Ovary (tissue), 7 donors: ENCODE measurements at regions not wholly inside any gene's neighbourhood (a gene's known extent, or its start where the extent isn't known, plus 50 kb on each side); places are given as distances from the start of the nearest gene placed in this dataset.

Experiments
- DNase-seq, 5 donors: peaks; one replicate each; pipeline ENCODE4 v3.0.0-alpha.2; 2019 to 2020
- H3K27ac ChIP-seq, 2 donors: fragments of 200-600 bp; one replicate each; pipeline versions ENCODE4 v1.5.1 to v1.8.0; 2019 to 2022
- H3K27me3 ChIP-seq: fragments of 200-600 bp; one replicate; pipeline ENCODE4 v1.8.0; 2022
- H3K36me3 ChIP-seq: fragments of 200-600 bp; sonication (generic); one replicate; pipeline ENCODE4 v1.5.1; 2019
- H3K4me1 ChIP-seq: one replicate; pipeline ENCODE4 v1.8.1; 2013; ENCODE audit warnings: mild to moderate bottlenecking, moderate library complexity; ENCODE audit not compliant: insufficient read depth
- H3K4me3 ChIP-seq: fragments of 200-600 bp; sonication (generic); one replicate; pipeline ENCODE4 v1.5.1; 2017
- H3K9me3 ChIP-seq, 2 donors: fragments of 200-600 bp in 1 of 2; sonication (generic) in 1 of 2; one replicate each; pipeline versions ENCODE4 v1.5.1 to v1.8.1; 2013 to 2019; ENCODE audit warnings: mild to moderate bottlenecking in 1 of 2, moderate library complexity in 1 of 2
- CTCF ChIP-seq, 3 donors: fragments of 450-650 bp in 2 of 3; fragments of 200-600 bp in 1 of 3; IDR thresholded peaks; one replicate each; pipeline versions ENCODE4 v1.5.1 to v1.8.0; 2016 to 2022; ENCODE audit warnings: antibody characterized with exemption in 3 of 3, mild to moderate bottlenecking in 1 of 3
- EP300 ChIP-seq: sonication (generic); formaldehyde crosslinking; IDR thresholded peaks from one replicate; pipeline ENCODE4 v1.6.1; 2017; ENCODE audit warnings: antibody characterized with exemption
- POLR2A ChIP-seq: fragments of 450-650 bp; IDR thresholded peaks from one replicate; pipeline ENCODE4 v1.6.1; 2017; ENCODE audit warnings: antibody characterized with exemption, mild to moderate bottlenecking, moderate library complexity
- WGBS, 3 donors: extraction: QIAGEN DNeasy Blood & Tissue Kit in 1 of 3; methylation state at CpG; one replicate each; pipeline versions ENCODE4 v1.1.5 to v1.1.7; 2013 to 2017; 5-methylcytosine and 5-hydroxymethylcytosine counted together
- intact Hi-C, 4 donors: fragments of 100-400 bp; cut with DNase I; formaldehyde crosslinking; loops; one replicate each; pipeline versions ENCODE4 v1.11.0 to v1.15.1; 2022 to 2023
- donor health status: DM: no; HTN: no; CAD: no; lungs with moderate emphysema.
- donor health status: DM: no; HTN: no; CAD: no.
- donor health status: Bipolar disorder and iron deficiency.
- donor health status: DM: no; HTN: no; CAD: no.
- donor health status: DM: yes; HTN: yes; CAD: no.

- H3K27ac ChIP-seq: no peak overlapping the region
- H3K27me3 ChIP-seq: no peaks in the 10 kb centered on the region
- intact Hi-C loops: no loop called here
- no peak for DNase-seq
- H3K9me3 ChIP-seq: no peaks in the 10 kb centered on the region
- peaks cover 6% of the 10 kb centered on the region for H3K4me1 ChIP-seq
- no peak overlapping the region for H3K4me3 ChIP-seq
- TF ChIP-seq CTCF (IDR thresholded peaks at IDR 0.05) (no peak), EP300 (no peak), POLR2A (no peak)
- H3K36me3 ChIP-seq: no peaks in the 10 kb centered on the region
- 86 to 91% (median 90%) methylated on average over 14 of the region's 14 CpGs for WGBS, 3 donors
These were observed 102.3 kb downstream of the SIK1 start for GRCh38 chr21:43324596-43324995.

GRCh38 chr21:43323244-43324005 is 103.5 kb downstream of the SIK1 start:
- WGBS, 3 donors: 48 to 60% (median 56%) methylated on average over 19 to 23 of the region's 23 CpGs
- peak overlapping the region in 1 of 2 donors; percentile 18 for H3K27ac ChIP-seq
- intact Hi-C loops: no loop called here
- H3K4me3 ChIP-seq: no peak overlapping the region
- no peaks in the 10 kb centered on the region for H3K9me3 ChIP-seq
- H3K36me3 ChIP-seq: no peaks in the 10 kb centered on the region
- peak in 4 of 5 donors; percentile 51 to 79 (median 68) for DNase-seq
- H3K4me1 ChIP-seq: peaks cover 6% of the 10 kb centered on the region
- no peak for TF ChIP-seq EP300
- TF ChIP-seq POLR2A: no peak
- no peak for TF ChIP-seq CTCF (IDR thresholded peaks at IDR 0.05)
- H3K27me3 ChIP-seq: no peaks in the 10 kb centered on the region

GRCh38 chr21:43322805-43323204 is 104.1 kb downstream of the SIK1 start:
- no peak overlapping the region for H3K4me3 ChIP-seq
- TF ChIP-seq CTCF (IDR thresholded peaks at IDR 0.05) (no peak), POLR2A (no peak), EP300 (no peak)
- H3K36me3 ChIP-seq: no peaks in the 10 kb centered on the region
- no peak for DNase-seq
- H3K27me3 ChIP-seq: no peaks in the 10 kb centered on the region
- WGBS, 3 donors: 47 to 60% (median 58%) methylated on average over 7 to 8 of the region's 8 CpGs
- intact Hi-C loops: no loop called here
- H3K9me3 ChIP-seq: no peaks in the 10 kb centered on the region
- H3K27ac ChIP-seq: peak overlapping the region in 1 of 2 donors; percentile 18
- peaks cover 6% of the 10 kb centered on the region for H3K4me1 ChIP-seq

GRCh38 chr21:43322311-43322710 is 104.6 kb downstream of the SIK1 start:
- WGBS, 3 donors: 83 to 89% (median 84%) methylated on average over 16 to 17 of the region's 17 CpGs
- Histone ChIP-seq H3K36me3 (no peaks in the 10 kb centered on the region), H3K4me1 (peaks cover 6% of the 10 kb centered on the region), H3K9me3 (no peaks in the 10 kb centered on the region), H3K27me3 (no peaks in the 10 kb centered on the region), H3K4me3 (no peak overlapping the region), H3K27ac (no peak overlapping the region)
- intact Hi-C loops: no loop called here
- TF ChIP-seq POLR2A (no peak), EP300 (no peak), CTCF (IDR thresholded peaks at IDR 0.05) (no peak)
- DNase-seq: no peak
